Left renal cortex interstitium (tissue), 4 donors: ENCODE measurements at regions not wholly inside any gene's neighbourhood (a gene's known extent, or its start where the extent isn't known, plus 50 kb on each side); places are given as distances from the start of the nearest gene placed in this dataset.
"Not testable (repeated sequence)": the region's sequence is repeated elsewhere in the genome, so short reads cannot be mapped to it uniquely, and the experiment has no call there.

Experiments used
- DNase-seq, 4 donors: peaks; one replicate each; pipeline ENCODE4 v3.0.0-alpha.2; 2013; ENCODE audit warnings: low read depth in 4 of 4, low spot score in 2 of 4, missing footprints in 1 of 4

DNA sequence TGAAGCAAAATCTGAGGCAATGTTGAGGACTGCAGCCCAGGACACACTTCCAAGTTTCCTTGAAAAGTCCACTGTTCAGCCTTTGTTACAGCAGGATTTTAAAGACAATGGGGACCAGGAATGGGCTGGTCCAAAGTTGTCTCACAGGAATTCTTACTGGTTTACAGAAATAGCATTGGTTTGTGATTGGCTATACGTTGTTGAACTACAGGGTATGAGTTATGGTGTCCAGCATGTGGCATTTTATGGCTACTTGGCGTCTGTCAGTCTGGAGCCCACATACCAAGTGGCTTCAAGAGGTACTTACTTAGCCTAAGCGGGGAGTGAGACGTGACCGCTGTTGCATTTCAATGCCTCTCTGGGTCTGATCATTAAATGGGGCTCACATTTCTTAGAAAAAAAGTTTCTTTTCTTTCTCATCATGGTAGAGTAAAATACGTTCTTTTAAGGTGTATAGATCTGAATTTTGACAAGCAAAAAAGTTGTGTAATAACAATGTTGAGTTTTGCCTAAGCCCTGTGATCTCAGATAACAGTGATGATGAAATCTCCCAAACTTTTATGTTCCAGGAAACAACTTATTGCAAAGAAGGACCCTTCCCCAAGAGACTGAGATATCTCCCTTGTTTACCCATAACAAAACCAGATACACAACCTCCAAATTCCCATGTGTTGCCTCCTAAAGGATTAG, 100.0 kb upstream of the TRIM24 start:
- no peak for DNase-seq

DNA sequence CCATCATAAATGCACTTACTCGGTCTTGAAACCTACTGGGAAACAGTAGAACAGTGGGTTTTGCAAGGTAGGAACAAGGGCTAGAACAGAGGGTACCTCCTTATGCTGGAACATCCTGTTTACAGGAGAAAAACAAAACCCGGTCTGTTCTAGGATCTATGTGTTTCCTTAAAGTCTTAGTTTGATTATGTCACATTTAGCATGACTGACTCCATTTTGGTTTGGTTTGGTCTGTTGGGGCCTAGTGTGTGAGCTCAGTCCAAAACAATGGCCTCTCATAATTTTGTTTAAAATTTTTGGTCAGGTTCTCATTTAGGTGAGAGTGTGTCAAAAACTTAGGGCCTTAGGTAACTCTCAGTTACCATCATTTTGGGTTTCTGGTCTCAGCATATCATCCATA, 96.3 kb upstream of the TRIM24 start:
- no peak for DNase-seq

DNA sequence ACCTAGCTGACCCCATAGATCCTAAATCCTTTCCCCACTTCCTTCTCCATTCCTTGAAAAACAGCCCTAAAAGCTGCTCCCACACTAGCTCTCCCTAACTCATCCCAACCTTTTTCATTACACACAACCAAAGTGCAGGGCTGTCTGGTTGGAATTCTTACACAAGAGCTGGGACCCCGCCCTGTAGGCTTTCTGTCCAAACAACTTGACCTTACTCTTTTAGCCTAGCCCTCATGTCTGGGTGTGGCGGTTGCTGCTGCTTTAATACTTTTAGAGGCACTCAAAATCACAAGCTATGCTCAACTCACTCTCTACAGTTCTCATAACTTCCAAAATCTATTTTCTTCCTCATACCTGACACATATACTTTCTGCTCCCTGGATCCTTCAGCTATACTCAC, 93.9 kb upstream of the TRIM24 start:
- not testable (repeated sequence) for DNase-seq

DNA sequence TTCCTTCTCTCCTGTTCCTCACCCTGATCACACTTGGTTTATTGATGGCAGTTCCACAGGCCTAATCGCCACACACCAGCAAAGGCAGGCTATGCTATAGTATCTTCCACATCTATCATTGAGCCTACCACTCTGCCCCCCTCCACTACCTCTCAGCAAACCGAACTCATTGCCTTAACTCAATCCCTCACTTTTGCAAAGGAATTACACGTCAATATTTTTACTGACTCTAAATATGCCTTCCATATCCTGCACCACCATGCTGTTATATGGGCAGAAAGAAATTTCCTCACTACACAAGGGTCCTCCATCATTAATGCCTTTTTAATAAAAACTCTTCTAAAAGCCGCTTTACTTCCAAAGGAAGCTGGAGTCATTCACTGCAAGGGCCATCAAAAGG, 93.4 kb upstream of the TRIM24 start:
- not testable (repeated sequence) for DNase-seq

DNA sequence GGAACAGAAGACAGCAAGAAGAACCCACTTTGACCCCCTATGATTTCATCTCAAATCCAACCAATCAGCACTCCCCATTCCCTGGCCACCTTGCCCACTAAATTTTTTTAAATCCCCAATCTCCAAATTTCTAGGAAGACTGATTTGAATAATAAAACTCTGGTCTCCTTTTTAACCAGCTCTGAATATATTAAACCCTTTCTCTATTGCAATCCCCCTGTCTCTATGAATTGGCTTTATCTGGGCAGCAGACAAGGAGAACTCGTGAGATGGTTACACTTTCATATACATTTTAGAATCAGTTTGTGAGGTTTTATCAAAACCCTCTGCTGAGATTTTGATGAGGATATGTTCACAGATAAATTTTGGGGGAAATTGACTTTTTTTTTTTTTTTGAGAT, 90.3 kb upstream of the TRIM24 start:
- DNase-seq: no peak

DNA sequence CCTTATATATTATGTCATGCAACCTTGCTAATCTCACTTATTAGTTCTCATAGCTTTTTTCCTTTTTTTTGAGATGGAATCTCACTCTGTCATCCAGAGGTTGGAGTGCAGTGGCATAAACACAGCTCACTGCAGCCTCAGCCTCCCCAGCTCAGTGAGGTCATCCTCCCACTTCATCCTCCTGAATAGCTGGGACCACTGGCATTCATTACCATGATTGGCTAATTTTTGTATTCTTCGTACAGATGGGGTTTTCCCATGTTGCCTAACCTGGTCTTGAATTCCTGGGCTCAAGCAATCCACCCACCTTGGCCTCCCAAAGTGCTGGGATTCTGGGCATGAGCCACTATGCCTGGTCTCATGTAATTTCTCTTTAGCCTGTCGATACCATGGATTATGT, 89.1 kb upstream of the TRIM24 start:
- DNase-seq: no peak

DNA sequence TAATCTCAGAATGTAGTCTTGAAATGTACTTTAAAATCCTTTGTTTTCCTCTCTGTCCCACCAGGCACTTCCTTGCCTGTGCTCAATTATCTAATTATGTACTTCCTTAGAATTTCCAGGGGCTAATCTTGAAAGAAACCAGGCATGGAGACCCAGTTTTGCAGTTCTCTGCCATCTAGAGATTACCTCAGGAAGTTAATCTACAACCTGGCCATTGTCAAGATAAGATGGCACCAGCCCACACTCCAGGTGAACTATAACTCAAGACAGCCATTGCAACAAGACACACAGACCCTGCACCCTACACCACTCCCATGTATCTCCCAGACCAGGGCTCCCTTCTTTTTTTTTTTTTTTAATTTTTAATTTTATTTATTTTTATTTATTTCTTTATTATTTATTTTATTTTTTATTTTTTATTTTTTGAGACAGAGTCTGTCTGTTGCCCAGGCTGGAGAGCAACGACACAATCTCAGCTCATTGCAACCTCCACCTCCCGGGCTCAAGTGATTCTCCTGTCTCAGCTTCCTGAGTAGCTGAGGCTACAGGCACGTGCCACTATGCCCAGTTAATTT, 85.9 kb upstream of the TRIM24 start:
- DNase-seq: no peak

DNA sequence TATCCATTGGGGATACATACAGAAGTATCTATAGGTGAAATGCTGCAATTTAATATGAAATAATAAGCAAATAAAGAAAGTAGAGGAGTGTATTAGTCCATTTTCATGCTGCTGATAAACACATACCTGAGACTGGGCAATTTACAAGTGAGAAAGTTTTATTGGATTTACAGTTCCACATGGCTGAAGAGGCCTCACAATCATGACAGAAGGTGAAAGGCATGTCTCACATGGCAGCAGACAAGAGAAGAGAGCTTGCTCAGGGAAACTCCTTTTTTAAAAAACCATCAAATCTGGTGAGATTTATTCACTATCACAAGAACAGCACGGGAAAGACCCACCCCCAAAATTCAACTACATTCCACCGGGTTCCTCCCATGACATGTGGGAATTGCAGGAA, 82.8 kb upstream of the TRIM24 start:
- no peak for DNase-seq

DNA sequence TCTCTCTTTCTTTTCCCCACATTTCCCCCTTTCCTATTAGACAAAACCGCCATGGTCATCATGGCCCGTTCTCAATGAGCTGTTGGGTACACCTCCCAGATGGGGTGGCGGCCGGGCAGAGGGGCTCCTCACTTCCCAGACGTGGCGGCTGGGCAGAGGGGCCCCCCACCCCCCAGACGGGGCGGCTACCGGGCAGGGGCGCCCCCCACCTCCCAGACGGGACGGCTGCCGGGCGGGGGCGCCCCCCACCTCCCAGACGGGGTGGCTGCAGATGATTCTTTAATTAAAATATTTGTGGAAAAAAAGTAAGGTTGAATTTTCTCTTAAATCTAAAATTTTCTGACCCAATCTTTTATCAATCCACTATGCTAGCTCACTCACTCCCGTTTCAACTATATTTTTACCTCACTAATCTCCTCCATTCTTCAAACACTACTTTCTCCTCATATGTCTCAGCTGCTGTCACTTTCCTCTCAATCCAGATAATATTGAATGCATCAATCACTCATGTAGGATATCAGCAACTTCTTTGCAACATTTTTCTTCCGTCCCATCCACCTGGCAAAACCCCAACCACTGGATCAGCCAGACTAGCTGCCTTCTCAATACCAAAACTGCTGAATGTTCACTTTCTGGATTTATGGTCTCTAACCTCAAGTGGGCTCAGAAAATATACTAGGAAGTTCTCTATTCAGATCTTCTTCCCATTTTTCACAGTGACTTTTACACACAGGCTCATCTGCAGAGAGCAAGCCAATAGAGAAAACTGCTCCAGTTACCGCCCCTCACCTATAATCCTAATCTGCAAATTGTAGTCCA, 81.1 kb upstream of the TRIM24 start:
- DNase-seq: no peak

DNA sequence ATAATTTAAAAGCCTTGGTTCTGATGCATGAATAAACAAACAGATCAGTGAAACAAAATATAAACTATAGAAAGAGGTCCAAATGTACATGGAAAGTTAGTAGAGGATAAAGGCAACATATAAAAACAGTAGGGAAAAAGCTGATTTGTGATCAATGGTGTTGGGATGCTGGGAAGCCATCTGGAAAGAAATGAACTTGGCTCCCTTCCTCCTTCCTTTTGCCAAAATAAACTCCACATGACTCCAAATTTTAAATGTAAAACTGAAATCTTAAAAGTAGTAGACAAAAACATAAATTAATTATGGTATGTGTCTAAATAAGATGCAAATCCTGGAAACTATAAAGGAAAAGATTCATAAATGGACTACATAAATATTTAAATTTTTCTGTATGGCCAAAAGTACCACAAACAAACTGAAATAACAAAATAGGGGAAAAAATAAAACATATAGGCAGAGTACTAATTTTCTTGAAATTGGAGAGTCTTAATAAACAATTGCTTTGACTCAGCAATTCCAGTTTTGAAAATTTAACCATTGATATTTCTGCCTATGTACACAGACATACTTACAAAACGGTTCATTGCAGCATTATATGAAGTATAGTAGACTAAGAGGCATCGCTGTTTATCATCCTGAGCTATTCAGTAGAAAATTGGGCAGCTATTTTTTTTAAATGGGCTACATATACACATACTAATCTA, 77.0 kb upstream of the TRIM24 start:
- DNase-seq: no peak

DNA sequence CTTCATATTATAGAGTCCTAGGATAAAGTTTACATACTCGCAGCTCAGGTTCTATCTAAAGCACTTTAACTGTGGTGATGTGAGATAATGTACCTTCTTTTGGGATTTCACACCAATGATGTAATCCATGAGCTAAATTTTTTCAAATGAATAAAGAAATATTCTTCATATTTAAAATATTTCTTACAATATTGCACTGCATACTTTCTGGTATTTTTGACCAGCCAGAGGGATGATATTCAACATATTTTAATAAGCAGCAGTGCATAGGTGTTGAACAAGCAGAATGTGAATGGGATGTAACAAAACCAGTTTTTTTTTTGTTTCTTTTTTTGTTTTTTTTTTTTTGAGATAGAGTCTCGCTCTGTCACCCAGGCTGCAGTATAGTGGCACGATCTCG, 73.2 kb upstream of the TRIM24 start:
- no peak for DNase-seq

DNA sequence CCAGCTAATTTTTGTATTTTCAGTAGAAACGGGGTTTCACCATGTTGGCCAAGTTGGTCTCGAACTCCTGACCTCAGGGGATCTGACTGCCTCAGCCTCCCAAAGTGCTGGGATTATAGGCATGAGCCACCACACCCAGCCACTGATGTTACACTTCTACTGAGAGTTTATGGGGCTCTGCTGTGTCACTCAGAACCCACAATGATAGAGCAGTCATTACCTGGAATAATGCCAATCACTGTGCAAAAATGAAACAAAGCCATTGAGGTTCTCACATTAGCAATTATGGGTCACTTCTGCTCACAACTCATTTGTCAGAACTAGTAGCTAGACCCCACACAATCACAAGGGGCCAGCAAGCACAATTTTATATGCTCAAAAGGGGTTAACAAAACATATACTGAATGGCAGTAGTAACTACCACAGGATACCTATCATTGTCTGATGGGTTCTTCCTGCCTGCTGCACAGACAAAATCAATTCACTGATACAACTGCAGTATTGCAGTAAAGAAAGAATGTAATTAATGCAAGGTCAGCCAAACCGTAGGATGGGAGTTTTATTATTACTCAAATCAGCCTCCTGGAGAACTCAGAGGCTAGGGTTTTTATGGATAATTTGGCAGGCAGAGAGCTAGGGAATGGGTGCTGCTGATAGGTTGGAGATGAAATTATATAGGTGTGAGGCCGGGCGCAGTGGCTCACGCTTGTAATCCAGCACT, 72.1 kb upstream of the TRIM24 start:
- DNase-seq: no peak

DNA sequence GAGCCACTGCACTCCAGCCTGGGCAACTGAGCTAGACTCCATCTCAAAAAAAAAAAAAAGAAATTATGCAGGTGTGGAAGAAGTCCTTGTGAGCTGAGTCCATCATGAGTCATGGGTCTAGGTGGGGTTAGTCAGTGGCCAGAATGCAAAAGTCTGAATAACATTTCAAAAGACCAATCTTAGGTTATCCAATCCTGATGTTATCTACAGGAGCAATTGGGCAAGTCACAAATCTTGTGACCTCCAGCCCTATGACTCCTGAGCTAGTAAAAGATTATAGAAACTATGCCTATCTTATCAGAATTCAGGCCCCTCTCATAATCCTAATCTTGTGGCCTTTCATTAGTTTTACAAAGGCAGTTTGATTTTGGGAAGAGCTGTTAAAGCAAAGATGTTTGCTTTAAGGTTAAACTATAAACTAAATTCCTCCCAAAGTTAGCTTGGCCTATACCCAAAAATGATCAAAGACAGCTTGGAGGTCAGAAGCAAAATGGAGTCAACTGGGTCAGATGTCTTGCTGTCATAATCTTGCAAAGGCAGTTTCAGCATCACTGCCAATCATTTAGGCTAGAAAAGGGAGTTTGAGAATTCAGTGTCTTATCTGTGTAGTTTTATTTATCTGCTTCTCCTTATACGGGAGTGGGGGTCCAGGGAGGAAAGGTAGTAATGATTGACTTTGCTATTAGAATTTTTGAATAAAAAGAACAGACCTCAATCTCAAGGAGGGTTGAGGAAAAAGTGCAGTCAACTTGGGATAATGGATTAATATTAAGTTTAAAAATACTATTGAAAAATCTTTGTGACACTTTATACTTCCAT, 71.2 kb upstream of the TRIM24 start:
- DNase-seq: no peak

DNA sequence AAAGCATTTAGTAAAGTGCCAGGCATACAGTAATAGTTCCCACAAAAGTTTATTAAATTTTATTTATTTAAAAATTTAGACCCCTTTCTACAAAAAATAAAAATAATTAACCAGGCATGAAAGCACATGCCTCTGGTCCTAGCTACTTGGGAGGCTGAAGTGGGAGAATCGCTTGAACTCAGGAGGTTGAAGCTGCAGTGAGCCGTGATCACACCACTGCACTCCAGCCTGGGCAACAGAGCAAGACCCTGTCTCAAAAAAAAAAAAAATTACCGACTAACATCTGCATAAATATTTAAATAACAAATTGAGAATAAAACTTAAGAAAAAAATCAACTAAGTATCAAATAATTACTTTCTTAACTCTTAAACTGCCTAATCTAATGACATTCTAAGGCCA, 64.3 kb upstream of the TRIM24 start:
- DNase-seq: no peak

DNA sequence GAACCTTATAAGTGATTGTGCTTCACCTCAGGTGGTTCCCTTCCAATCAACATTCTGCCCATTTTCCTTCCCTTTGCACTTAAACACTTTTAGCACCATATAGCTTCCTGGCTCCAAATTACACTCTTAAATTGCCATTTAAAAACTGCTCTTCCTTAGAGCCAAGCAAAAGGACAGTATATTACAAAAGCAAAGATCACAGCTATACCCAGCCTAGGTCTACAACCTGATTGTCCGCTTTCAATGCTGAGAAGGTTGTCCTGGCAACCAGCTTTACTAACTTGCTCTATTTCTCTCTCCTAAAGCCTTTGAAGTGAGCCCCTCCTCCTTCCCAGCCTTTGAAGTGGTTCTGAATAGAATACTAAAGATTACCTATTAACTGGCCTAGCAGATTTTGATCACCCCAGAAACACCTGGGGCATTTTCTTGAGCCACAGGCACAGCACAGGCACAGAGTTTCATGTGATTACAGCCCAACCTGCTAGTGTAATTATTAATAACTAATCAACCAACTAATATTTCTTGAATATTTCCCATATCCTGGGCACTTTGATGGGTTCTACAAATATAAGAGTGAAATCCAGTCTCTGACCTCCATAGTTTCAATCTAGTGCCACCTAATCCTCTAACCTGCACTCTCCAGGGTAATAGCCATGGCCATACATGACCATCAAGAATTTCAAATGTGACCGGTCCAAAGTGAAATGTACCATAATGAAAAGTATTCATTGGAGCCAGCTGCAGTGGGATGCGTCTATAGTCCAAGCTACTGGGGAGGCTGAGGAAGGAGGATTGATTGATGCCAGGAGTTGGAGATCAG, 63.6 kb upstream of the TRIM24 start:
- peak in 3 of 4 donors; percentile 44 to 80 (median 48) for DNase-seq

DNA sequence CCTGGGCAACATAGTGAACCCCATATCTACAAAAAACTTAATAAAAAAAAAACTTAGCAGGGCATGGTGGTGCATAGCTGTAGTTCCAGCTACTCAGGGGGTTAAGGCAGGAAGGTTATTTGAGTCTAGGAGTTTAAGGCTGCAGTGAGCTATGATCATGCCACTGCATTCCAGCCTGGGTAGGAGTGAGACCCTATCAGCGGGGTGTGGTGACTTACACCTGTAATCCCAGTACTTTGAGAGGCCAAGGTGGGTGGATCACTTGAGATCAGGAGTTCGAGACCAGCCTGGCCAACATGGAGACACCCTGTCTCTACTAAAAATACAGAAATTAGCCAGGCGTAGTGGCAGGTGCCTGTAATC, 63.0 kb upstream of the TRIM24 start:
- DNase-seq: not testable (repeated sequence)

DNA sequence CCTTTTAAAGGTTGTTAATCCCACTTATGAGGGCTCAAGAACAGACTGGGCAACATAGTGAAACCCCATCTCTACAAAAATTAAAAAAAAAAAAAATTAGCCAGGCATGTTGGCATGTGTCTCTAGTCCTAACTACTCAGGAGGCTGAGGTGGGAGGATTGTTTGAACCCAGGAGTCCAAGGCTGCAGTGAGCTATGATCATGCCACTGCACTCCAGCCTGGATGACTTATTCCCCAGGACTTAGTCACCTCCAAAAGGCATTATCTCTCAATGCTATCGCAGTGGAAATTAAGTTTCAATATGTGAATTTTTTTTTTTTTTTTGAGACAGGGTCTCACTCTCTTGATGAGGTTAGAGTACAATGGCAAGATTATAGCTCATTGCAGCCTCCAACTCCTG, 61.2 kb upstream of the TRIM24 start:
- DNase-seq: no peak

DNA sequence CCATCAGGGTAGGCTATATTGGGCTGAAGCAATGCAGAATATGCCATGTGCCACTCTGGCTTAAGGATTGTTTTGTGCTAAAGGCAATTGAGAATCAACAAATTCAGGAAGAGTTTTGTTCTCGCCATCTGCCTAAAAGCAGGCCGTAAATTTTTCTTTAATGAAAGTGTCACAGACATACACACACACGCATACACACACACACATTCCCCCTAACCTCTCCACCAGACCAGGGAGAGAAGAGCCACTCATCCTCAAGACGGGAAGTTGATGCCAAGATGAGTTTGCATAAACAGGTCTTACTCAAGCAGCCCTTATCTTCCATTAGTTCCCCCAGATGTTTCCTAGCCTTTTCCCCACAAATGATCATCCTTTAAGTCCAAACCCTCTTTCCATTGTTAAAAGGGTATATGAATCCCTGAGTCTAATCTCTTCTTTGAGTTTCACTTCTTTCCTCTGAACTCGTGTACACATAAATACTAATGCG, 59.6 kb upstream of the TRIM24 start:
- DNase-seq: no peak

DNA sequence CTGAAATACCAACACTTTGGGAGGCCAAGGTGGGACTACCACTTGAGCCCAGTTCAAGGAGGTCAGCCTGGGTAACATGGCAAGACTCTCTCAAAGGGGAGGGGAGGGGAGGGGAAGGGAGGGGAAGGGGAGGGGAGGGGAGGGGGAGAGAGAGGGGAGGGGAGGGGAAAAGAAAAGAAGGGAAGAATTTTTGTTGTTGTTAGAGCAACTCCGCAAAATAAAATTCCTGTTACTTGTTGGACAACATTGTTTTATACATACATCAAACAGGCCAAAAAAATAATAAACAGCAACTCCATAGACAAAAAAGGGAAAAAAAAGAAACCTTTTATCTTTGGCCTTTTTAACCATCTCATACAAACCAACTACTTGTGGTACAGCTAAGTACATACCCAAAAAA, 57.3 kb upstream of the TRIM24 start:
- DNase-seq: no peak
